Natural killer cell treated with Interleukin-12 subunit alpha and Interleukin-12 subunit beta and Interleukin-15 and Interleukin-18, amount 100 ng/mL, for 72 hours (primary cell): ENCODE measurements at regions not wholly inside any gene's neighbourhood (a gene's known extent, or its start where the extent isn't known, plus 50 kb on each side); places are given as distances from the start of the nearest gene placed in this dataset.

Source experiments
- ATAC-seq, 2 donors: fragments of 150-1000 bp; cut with Tn5 transposase in 1 of 2; sonication (Bioruptor Pico), chemical (Tn5 transposase) in 1 of 2; 2 replicates each; pipeline ENCODE4 v1.10.0; 2021
- DNase-seq: peaks from one replicate; pipeline ENCODE4 v3.0.0; 2022; ENCODE audit warnings: low spot score
- H3K27ac Mint-ChIP-seq, 2 donors: 1 replicate in 1 of 2; 2 replicates in 1 of 2; pipeline ENCODE4 v1.8.0; 2022; ENCODE audit warnings: mixed read lengths in 2 of 2, mild to moderate bottlenecking in 1 of 2, moderate library complexity in 1 of 2
- H3K27me3 Mint-ChIP-seq, 2 donors: 1 replicate in 1 of 2; 2 replicates in 1 of 2; pipeline ENCODE4 v1.8.0; 2022; ENCODE audit warnings: mixed read lengths in 2 of 2
- H3K36me3 Mint-ChIP-seq: one replicate; pipeline ENCODE4 v1.8.0; 2022; ENCODE audit warnings: mixed read lengths
- H3K4me1 Mint-ChIP-seq, 2 donors: 1 replicate in 1 of 2; 2 replicates in 1 of 2; pipeline ENCODE4 v1.8.0; 2022; ENCODE audit warnings: low read depth in 2 of 2, mixed read lengths in 2 of 2, mild to moderate bottlenecking in 1 of 2
- H3K4me3 Mint-ChIP-seq: one replicate; pipeline ENCODE4 v1.8.0; 2022; ENCODE audit warnings: mixed read lengths
- H3K9me3 Mint-ChIP-seq: 2 replicates; pipeline ENCODE4 v1.8.0; 2022; ENCODE audit warnings: mixed read lengths

DNA sequence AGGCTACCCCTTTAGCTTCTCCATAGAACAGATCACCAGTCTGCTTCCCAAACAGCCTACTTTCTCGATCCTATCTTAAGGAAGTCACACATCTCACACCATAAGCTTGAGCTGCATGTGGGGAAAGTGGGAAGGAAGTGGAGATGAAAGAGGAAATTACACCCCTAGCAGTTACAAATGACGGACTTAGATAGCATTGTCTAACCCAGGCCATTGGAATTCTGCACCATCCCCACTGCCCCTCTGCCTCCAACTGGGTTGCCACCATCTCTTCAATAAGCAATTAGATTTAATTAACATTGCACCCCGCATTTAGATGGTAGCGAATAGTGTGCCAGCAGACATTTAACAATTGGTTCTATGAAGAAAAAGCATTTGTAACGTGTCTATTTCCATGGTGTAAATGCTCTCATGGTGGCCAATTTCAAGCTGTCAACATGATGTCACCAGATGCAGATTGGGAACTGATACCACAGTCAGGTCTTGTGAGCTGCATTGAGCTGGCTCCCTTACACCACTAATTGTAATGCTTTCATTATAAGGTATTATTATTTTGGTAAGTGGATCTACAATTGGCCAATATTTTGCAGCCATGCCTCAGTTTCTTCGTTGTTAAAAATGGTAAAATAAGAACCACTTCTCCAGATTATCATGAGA, 124.7 kb downstream of the CD24 start:
- Mint-ChIP-seq H3K4me1 (no peaks in the 10 kb centered on the region), H3K27ac (no peak overlapping the region), H3K4me3 (no peak overlapping the region), H3K36me3 (no peaks in the 10 kb centered on the region), H3K9me3 (no peaks in the 10 kb centered on the region), H3K27me3 (peaks cover 5 to 12% of the 10 kb centered on the region in 2 donors)
- DNase-seq = no peak
- ATAC-seq = no peak

- H3K9me3 Mint-ChIP-seq = no peaks in the 10 kb centered on the region
- H3K27ac Mint-ChIP-seq = no peak overlapping the region
- peaks cover 3 to 5% of the 10 kb centered on the region in 2 donors for H3K27me3 Mint-ChIP-seq
- no peaks in the 10 kb centered on the region for H3K4me1 Mint-ChIP-seq
- H3K36me3 Mint-ChIP-seq = no peaks in the 10 kb centered on the region
- no peak for DNase-seq
- no peak for ATAC-seq
- no peak overlapping the region for H3K4me3 Mint-ChIP-seq
These were observed 125.4 kb downstream of the CD24 start for GRCh38 chr6:106849120-106849519.

- DNase-seq = no peak
- no peak overlapping the region for H3K4me3 Mint-ChIP-seq
- peaks cover 2 to 22% of the 10 kb centered on the region in 2 donors for H3K27me3 Mint-ChIP-seq
- H3K4me1 Mint-ChIP-seq = no peaks in the 10 kb centered on the region
- H3K36me3 Mint-ChIP-seq = no peaks in the 10 kb centered on the region
- H3K9me3 Mint-ChIP-seq = no peaks in the 10 kb centered on the region
- ATAC-seq = no peak
- H3K27ac Mint-ChIP-seq = no peak overlapping the region
These were observed 127.4 kb downstream of the CD24 start for GRCh38 chr6:106847116-106847515.

DNA sequence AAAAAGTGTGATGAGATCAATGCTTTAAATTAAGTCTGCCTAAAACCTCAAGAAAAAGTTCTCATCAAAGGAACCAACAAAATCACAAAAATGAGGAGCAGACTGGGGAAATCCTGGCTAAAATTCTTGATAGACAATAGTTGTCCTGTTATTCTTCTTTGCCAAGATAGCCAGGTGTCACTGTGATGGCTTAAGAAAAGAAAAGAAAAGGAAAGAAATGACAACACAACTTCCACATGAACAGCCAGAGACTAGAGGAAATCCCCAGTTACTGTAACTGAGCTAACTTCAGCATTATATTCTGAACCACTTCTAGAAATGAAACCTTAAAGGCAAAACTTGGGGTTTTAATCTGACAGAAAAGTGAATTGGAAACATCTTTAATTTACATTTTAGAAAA, 129.6 kb downstream of the CD24 start:
- ATAC-seq = no peak
- Mint-ChIP-seq H3K4me3 (no peak overlapping the region), H3K4me1 (no peaks in the 10 kb centered on the region), H3K36me3 (no peaks in the 10 kb centered on the region), H3K9me3 (no peaks in the 10 kb centered on the region), H3K27ac (no peak overlapping the region), H3K27me3 (peaks cover 6 to 29% of the 10 kb centered on the region in 2 donors)
- no peak for DNase-seq

GRCh38 chr6:106832766-106833510, 141.6 kb downstream of the CD24 start:
- no peak overlapping the region for H3K27ac Mint-ChIP-seq
- ATAC-seq (no peak), DNase-seq (no peak)
- H3K4me1 Mint-ChIP-seq = no peaks in the 10 kb centered on the region
- peaks cover 17 to 46% of the 10 kb centered on the region in 2 donors for H3K27me3 Mint-ChIP-seq
- H3K4me3 Mint-ChIP-seq = no peak overlapping the region
- H3K36me3 Mint-ChIP-seq = no peaks in the 10 kb centered on the region
- H3K9me3 Mint-ChIP-seq = no peaks in the 10 kb centered on the region

GRCh38 chr6:106830930-106831329, 143.6 kb downstream of the CD24 start:
- ATAC-seq (no peak), DNase-seq (no peak)
- Mint-ChIP-seq H3K4me1 (no peaks in the 10 kb centered on the region), H3K27ac (no peak overlapping the region), H3K4me3 (no peak overlapping the region), H3K27me3 (peaks cover 6 to 35% of the 10 kb centered on the region in 2 donors), H3K36me3 (no peaks in the 10 kb centered on the region), H3K9me3 (no peaks in the 10 kb centered on the region)

DNA sequence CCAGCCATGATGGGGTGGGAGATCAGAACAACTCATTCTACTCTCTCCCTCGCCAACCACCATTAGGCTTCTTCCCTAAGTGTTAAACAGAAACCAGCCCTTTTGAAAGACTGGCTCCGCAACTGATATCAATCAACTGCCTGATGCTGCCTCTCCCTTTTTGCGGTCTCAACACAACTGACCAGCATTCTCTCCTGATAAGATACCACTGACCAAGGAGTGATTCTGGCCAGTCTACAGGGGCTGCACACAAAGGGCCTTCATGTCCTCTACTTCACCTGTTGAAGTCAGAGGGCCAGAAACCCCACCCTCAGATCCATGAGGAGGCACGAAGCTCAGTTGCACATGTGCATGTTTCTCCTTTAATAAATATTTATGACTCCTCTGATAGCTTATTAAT, 145.1 kb downstream of the CD24 start:
- Mint-ChIP-seq H3K9me3 (no peaks in the 10 kb centered on the region), H3K36me3 (no peaks in the 10 kb centered on the region), H3K27ac (no peak overlapping the region), H3K4me3 (no peak overlapping the region), H3K4me1 (no peaks in the 10 kb centered on the region), H3K27me3 (peaks cover 2 to 22% of the 10 kb centered on the region in 2 donors)
- DNase-seq (no peak), ATAC-seq (no peak)

DNA sequence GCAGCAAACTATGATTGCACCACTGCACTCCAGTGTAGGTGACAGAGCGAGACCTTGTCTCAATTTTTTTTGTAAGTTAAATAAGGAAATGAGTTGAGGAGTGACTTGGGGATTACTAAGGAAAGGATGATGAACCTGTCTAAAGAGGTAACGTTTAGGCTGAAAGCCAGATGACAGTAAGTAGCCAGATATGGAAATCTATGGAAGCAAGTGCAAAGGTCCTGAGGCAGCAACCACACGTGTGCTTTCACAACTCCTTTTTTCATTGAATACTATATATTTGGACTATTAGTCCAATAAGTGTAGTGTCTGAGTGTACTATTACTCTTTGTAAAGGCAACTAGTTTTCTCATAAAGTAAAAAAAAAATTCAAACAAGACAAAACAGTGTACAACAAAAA, 147.4 kb downstream of the CD24 start:
- Mint-ChIP-seq H3K4me1 (no peaks in the 10 kb centered on the region), H3K36me3 (no peaks in the 10 kb centered on the region), H3K9me3 (no peaks in the 10 kb centered on the region), H3K4me3 (no peak overlapping the region), H3K27me3 (peaks cover 2 to 9% of the 10 kb centered on the region in 2 donors), H3K27ac (no peak overlapping the region)
- ATAC-seq (no peak), DNase-seq (no peak)

DNA sequence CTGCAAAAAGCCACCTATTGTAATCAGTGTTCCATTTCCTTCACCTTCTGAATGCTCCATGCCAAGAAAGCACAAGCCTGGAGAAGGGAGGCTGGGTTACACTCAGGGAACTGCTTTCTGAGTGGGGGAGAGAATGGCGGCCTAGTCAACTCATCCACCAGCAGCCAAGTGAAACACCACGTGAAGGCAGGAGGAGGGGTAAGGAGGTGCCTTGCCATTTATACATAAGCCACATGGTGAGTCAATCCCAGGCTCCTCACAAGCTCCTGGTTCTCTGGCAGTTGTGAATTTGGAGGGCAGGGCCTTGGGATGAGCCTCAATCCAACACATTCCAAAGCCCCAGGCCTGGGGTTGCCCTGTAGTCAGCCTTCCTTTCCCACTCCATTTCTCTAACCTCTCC, 149.4 kb downstream of the CD24 start:
- no peaks in the 10 kb centered on the region for H3K36me3 Mint-ChIP-seq
- no peak overlapping the region for H3K4me3 Mint-ChIP-seq
- no peak overlapping the region for H3K27ac Mint-ChIP-seq
- H3K9me3 Mint-ChIP-seq = no peaks in the 10 kb centered on the region
- DNase-seq = no peak
- no peak for ATAC-seq
- no peaks in the 10 kb centered on the region for H3K4me1 Mint-ChIP-seq
- H3K27me3 Mint-ChIP-seq = peaks cover 7 to 17% of the 10 kb centered on the region in 2 donors

DNA sequence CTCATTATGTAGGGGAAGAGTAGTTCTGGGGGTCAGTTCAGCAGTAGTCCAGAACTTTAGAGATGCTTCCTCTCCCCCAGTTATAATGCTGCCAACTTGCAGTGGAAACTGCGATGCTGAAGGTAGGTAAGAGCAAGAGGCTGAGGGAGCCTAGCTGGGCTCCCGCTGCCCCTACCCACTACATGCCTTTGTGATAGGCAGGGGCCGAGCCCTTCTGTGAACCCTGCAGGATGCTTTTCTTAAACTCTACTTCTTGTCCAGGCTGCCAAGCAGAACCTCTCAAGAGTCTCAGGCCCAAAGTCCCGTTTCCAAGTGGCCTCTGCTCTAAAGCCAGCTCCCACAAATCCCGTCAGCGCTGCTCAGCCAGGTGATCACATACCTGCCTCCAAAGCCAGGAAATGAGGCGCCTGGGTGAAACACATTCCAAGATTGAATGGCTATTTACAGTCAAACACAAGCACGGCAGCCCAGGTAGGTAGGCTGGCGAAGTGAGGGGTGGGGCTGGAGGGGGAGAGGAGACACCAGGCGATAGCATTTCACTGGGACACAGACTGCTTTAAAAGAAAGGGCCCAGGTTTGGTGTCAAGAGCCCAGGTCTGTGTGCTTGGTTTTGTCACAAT, 150.7 kb downstream of the CD24 start:
- no peaks in the 10 kb centered on the region for H3K9me3 Mint-ChIP-seq

DNA sequence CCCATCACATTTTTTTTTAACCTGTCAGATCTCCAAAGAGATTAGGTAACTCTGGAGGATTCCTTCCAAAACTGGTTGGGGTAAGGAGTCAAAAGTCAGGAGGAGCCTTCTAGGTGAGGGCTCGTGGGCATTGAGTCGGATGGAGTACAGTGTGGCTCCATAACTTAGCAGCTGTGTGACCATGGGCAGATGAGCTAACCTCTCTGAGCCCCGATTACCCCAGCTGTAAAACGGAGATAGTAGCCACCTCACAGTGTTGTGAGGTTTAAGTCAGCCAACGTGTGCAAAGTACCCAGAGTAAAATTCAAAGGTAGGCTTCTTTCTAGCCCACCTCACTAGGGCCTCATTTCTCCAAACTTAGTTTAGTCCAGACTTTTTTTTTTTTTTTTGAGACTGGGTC, 151.5 kb downstream of the CD24 start:
- no peak overlapping the region for H3K27ac Mint-ChIP-seq
- no peaks in the 10 kb centered on the region for H3K9me3 Mint-ChIP-seq
- no peaks in the 10 kb centered on the region for H3K4me1 Mint-ChIP-seq
- H3K27me3 Mint-ChIP-seq = peaks cover 5 to 12% of the 10 kb centered on the region in 2 donors
- DNase-seq (no peak), ATAC-seq (no peak)
- H3K4me3 Mint-ChIP-seq = no peak overlapping the region
- no peaks in the 10 kb centered on the region for H3K36me3 Mint-ChIP-seq

More for the DNA sequence above, 150.7 kb downstream of the CD24 start:
- Mint-ChIP-seq H3K27ac (no peak overlapping the region), H3K36me3 (no peaks in the 10 kb centered on the region), H3K4me3 (no peak overlapping the region), H3K27me3 (peaks cover 5 to 17% of the 10 kb centered on the region in 2 donors), H3K4me1 (no peaks in the 10 kb centered on the region)
- DNase-seq = no peak
- ATAC-seq = peak; percentile 36 to 41

DNA sequence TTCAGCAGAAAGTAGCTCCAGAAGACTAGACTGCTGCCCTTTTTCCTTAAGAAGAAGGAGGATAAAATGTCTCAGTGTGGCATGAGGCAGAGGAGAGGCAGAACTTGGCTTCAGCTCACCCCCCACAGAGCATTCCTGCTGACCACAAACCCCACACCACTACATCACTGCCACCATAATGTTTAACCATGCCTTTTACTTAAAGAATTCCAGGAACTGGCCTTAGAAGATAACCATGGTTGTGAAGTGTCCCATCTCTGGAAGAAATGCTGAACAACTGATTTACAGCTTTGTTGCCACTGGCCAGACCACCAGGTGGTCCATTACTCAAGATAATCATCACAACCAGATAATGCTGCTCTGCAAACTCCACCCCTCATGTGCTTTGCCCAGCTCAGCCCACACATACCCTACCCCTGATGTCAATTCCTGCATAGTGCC, 154.1 kb downstream of the CD24 start:
- H3K9me3 Mint-ChIP-seq = no peaks in the 10 kb centered on the region
- no peak overlapping the region for H3K27ac Mint-ChIP-seq
- peaks cover 5 to 8% of the 10 kb centered on the region in 2 donors for H3K27me3 Mint-ChIP-seq
- DNase-seq (no peak), ATAC-seq (no peak)
- H3K4me3 Mint-ChIP-seq = no peak overlapping the region
- no peaks in the 10 kb centered on the region for H3K36me3 Mint-ChIP-seq
- H3K4me1 Mint-ChIP-seq = no peaks in the 10 kb centered on the region

DNA sequence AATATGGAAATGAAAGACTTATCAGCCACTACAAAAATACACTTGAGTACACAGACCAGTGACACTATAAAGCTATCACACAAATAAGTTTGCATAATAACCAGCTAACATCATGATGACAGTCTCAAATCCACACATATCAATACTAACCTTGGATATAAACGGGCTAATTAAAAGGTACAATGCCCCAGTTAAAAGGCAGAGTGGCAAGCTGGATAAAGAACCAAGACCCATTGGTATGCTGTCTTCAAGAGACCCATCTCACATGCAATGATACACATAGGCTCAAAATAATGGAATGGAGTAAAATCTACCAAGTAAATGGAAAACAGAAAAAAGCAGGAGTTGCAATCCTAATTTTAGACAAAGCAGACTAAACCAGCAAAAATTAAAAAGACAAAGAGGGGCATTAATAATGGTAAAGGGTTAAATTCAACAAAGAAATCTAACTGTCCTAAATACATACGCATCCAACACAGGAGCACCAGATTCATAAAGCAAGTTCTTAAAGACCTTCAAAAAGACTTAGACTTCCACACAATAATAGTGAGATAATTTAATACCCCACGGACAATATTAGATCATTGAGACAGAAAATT, 163.3 kb downstream of the CD24 start:
- peaks cover 6 to 16% of the 10 kb centered on the region in 2 donors for H3K27me3 Mint-ChIP-seq
- peaks cover 25% of the 10 kb centered on the region for H3K9me3 Mint-ChIP-seq
- H3K4me1 Mint-ChIP-seq = no peaks in the 10 kb centered on the region
- no peak overlapping the region for H3K27ac Mint-ChIP-seq
- DNase-seq = no peak
- no peak for ATAC-seq
- no peak overlapping the region for H3K4me3 Mint-ChIP-seq
- peaks cover 34% of the 10 kb centered on the region for H3K36me3 Mint-ChIP-seq

- Mint-ChIP-seq H3K4me3 (no peak overlapping the region), H3K36me3 (peaks cover 34% of the 10 kb centered on the region), H3K27ac (no peak overlapping the region), H3K27me3 (peaks cover 6 to 16% of the 10 kb centered on the region in 2 donors), H3K9me3 (peaks cover 25% of the 10 kb centered on the region), H3K4me1 (no peaks in the 10 kb centered on the region)
- ATAC-seq (no peak), DNase-seq (no peak)
These were observed 165.8 kb downstream of the CD24 start for GRCh38 chr6:106808758-106809157.
